Tibial nerve (tissue), 4 donors: ENCODE measurements at regions not wholly inside any gene's neighbourhood (a gene's known extent, or its start where the extent isn't known, plus 50 kb on each side); places are given as distances from the start of the nearest gene placed in this dataset.

Experiments
- CTCF ChIP-seq, 5 experiments: fragments of 200-600 bp in 3 of 5; fragments of 450-650 bp in 2 of 5; sonication (generic) in 3 of 5; IDR thresholded peaks; one replicate each; pipeline ENCODE4 v1.5.1; 2016 to 2019; ENCODE audit warnings: antibody characterized with exemption in 5 of 5, mild to moderate bottlenecking in 3 of 5, moderate library complexity in 2 of 5
- EP300 ChIP-seq, 2 donors: sonication (generic); formaldehyde crosslinking; IDR thresholded peaks; one replicate each; pipeline ENCODE4 v1.6.1; 2017; ENCODE audit warnings: antibody characterized with exemption in 2 of 2, mild to moderate bottlenecking in 1 of 2
- POLR2A ChIP-seq, 2 donors: fragments of 450-650 bp; IDR thresholded peaks; one replicate each; pipeline ENCODE4 v1.6.1; 2017; ENCODE audit warnings: antibody characterized with exemption in 2 of 2, mild to moderate bottlenecking in 2 of 2, moderate library complexity in 2 of 2

GRCh38 chr19:31406106-31406505 lies 56.9 kb upstream of the TSHZ3 start:
- TF ChIP-seq CTCF (IDR thresholded peaks at IDR 0.05) (no peak), POLR2A (IDR thresholded peaks at IDR 0.05) (no peak), EP300 (IDR thresholded peaks at IDR 0.05) (no peak)
